ENCODE measurements at regions not wholly inside any gene's neighbourhood (a gene's known extent, or its start where the extent isn't known, plus 50 kb on each side); places are given as distances from the start of the nearest gene placed in this dataset.
"Not testable (repeated sequence)": the region's sequence is repeated elsewhere in the genome, so short reads cannot be mapped to it uniquely, and the experiment has no call there.

GRCh38 chr3:5545719-5546118 is 358.2 kb downstream of the EDEM1 start:
- DNase-seq (ENCODE audit: low spot score), result no peak

- no peak for DNase-seq (ENCODE audit: low spot score)
Measured at GRCh38 chr3:5553203-5553602, 365.7 kb downstream of the EDEM1 start.

GRCh38 chr3:5554245-5554747 is 366.8 kb downstream of the EDEM1 start:
- no peak for DNase-seq (ENCODE audit: low spot score)

GRCh38 chr3:5560199-5560598 is 372.7 kb downstream of the EDEM1 start:
- DNase-seq (ENCODE audit: low spot score), result no peak

GRCh38 chr3:5563537-5564277 is 376.2 kb downstream of the EDEM1 start:
- DNase-seq (ENCODE audit: low spot score), result no peak

GRCh38 chr3:5564278-5564666 is 376.8 kb downstream of the EDEM1 start:
- no peak for DNase-seq (ENCODE audit: low spot score)

- DNase-seq (ENCODE audit: low spot score), result no peak
Measured at GRCh38 chr3:5565026-5565425, 377.5 kb downstream of the EDEM1 start.

- no peak for DNase-seq (ENCODE audit: low spot score)
Measured at GRCh38 chr3:5567113-5567512, 379.6 kb downstream of the EDEM1 start.

- no peak for DNase-seq (ENCODE audit: low spot score)
Measured at GRCh38 chr3:5568451-5568850, 380.9 kb downstream of the EDEM1 start.

- no peak for DNase-seq (ENCODE audit: low spot score)
Measured at GRCh38 chr3:5569152-5569551, 381.6 kb downstream of the EDEM1 start.

GRCh38 chr3:5572168-5572567 is 384.7 kb downstream of the EDEM1 start:
- DNase-seq (ENCODE audit: low spot score), result no peak

GRCh38 chr3:5576277-5577011 is 388.9 kb downstream of the EDEM1 start:
- DNase-seq (ENCODE audit: low spot score), result no peak

GRCh38 chr3:5579139-5579602 is 391.7 kb downstream of the EDEM1 start:
- no peak for DNase-seq (ENCODE audit: low spot score)

GRCh38 chr3:5579946-5580345 is 392.4 kb downstream of the EDEM1 start:
- DNase-seq (ENCODE audit: low spot score), result no peak

GRCh38 chr3:5580826-5581225 is 393.3 kb downstream of the EDEM1 start:
- DNase-seq (ENCODE audit: low spot score), result no peak

- DNase-seq (ENCODE audit: low spot score), result no peak
Measured at GRCh38 chr3:5581743-5582142, 394.2 kb downstream of the EDEM1 start.

- no peak for DNase-seq (ENCODE audit: low spot score)
Measured at GRCh38 chr3:5583920-5584319, 396.4 kb downstream of the EDEM1 start.

GRCh38 chr3:5585085-5585484 is 397.6 kb downstream of the EDEM1 start:
- DNase-seq (ENCODE audit: low spot score), result no peak

- DNase-seq (ENCODE audit: low spot score), result no peak
Measured at GRCh38 chr3:5606884-5607472, 419.5 kb downstream of the EDEM1 start.

- no peak for DNase-seq (ENCODE audit: low spot score)
Measured at GRCh38 chr3:5607581-5607980, 420.1 kb downstream of the EDEM1 start.

GRCh38 chr3:5608971-5609370 is 421.5 kb downstream of the EDEM1 start:
- DNase-seq (ENCODE audit: low spot score), result not testable (repeated sequence)

- no peak for DNase-seq (ENCODE audit: low spot score)
Measured at GRCh38 chr3:5613599-5613998, 426.1 kb downstream of the EDEM1 start.

GRCh38 chr3:5616873-5617272 is 429.4 kb downstream of the EDEM1 start:
- DNase-seq (ENCODE audit: low spot score), result no peak

Measured in CD4-positive, alpha-beta T cell treated with Interleukin-2 at 100 ng/mL for 4 hours (primary cell).